Fibroblast of mammary gland (primary cell): ENCODE measurements at regions not wholly inside any gene's neighbourhood (a gene's known extent, or its start where the extent isn't known, plus 50 kb on each side); places are given as distances from the start of the nearest gene placed in this dataset.

Experiments
- DNase-seq: peaks from one replicate; pipeline ENCODE4 v3.0.0-alpha.2; 2010; ENCODE audit warnings: low read depth
- H3K4me3 ChIP-seq: 2 replicates; pipeline ENCODE4 v1.5.1; 2011; ENCODE audit warnings: low read depth, mild to moderate bottlenecking, low read length, moderate library complexity; ENCODE audit not compliant: control insufficient read depth
- CTCF ChIP-seq: conservative IDR thresholded peaks from 2 replicates; pipeline ENCODE4 v1.5.1; 2011; ENCODE audit warnings: low read depth, low read length, inconsistent platforms; ENCODE audit not compliant: control insufficient read depth, insufficient read depth

DNA sequence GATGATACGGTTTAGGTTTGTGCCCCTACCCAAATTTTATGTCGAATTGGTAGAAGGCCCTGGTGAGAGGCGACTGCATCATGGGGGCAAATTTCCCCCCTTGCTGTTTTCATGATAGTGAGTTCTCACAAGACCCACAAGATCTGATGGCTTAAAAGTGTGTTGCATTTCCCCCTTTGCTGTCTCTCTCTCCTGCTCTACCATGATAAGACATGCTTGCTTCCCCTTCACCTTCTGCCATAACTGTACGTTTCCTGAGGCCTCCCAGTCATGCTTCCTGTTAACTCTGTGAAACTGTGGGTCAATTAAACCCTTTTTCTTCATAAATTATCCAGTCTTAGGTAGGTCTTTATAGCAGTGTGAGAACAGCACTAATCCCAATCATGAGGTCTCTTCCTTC lies 381.2 kb downstream of the RSL24D1 start:
- no peak overlapping the region for H3K4me3 ChIP-seq
- DNase-seq = no peak
- TF ChIP-seq CTCF = no peak

- TF ChIP-seq CTCF = no peak
- H3K4me3 ChIP-seq = no peak overlapping the region
- no peak for DNase-seq
Observed at GRCh38 chr15:54812383-54812782, 384.4 kb downstream of the RSL24D1 start.

DNA sequence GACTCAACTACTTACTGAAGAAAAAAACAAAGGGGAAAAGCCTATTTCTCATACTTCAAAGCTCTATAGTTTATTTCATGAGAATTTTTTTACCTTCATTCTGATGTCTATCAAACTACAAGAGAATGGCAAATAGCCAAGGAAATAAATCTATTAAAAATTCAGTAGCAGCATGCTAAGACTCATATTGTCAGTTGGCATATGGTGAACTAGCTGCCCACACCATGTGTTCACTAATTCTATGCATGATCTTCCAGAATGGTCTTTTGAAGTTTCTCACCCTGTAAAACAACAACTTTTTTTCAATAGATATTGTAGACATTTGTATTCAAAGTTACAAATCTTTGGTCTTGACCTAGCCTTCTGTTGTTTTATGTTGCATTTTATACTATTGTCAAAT lies 386.2 kb downstream of the RSL24D1 start:
- no peak for TF ChIP-seq CTCF
- no peak for DNase-seq
- no peak overlapping the region for H3K4me3 ChIP-seq

- DNase-seq = no peak
- H3K4me3 ChIP-seq = no peak overlapping the region
- no peak for TF ChIP-seq CTCF
Observed at GRCh38 chr15:54810031-54810430, 386.7 kb downstream of the RSL24D1 start.

DNA sequence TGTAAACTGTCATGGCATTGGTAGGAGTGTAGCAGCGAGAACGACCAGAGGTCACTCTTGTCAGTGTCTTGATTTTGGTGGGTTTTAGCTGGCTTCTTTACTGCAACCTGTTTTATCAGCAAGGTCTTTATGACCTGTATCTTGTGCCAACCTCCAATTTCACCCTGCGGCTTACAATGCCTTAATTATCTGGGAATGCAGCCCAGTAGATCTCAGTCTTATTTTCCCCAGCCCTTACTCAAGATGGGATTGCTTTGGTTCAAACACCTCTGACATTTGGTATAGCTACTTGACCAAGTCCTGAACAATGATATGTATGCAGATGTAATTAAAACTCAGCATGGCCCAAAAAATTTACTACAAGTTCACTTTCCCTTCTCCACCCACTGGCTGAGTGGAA lies 388.4 kb downstream of the RSL24D1 start:
- no peak for DNase-seq
- H3K4me3 ChIP-seq = no peak overlapping the region
- TF ChIP-seq CTCF = no peak

- H3K4me3 ChIP-seq = no peak overlapping the region
- no peak for DNase-seq
- no peak for TF ChIP-seq CTCF
Observed at GRCh38 chr15:54803987-54804386, 392.8 kb downstream of the RSL24D1 start.

DNA sequence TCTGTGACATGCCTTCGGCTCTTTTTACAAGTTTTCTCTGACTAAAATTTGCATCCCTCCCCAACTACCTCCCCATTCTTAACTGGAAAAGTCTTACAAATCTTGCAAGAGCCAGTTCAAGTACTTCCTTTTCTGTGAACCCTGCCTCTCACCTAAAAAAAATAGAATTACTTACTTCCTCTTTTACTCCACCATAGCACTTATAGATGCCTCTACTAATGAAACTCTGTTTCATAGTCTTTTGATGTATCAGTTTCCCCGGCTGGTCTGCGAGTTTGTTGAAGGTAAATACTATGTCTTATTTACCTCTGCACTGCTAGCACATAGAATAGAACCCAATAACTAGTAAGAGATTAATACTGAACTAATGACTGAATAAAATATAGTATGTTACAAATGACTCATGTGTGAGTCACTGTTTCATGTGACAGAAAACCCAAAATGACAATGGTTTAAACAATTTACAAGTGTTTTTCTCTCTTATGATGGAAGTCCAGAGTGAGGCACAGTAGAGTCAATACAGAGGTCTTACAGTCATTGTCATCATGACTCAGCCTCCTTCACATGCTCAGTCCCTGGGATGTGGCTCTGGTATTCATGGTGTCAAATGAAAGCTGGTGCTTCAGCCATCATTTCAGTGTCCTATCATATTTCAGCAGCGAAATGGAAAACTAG lies 393.5 kb downstream of the RSL24D1 start:
- DNase-seq = peak; percentile 20
- no peak overlapping the region for H3K4me3 ChIP-seq
- no peak for TF ChIP-seq CTCF
